MM.1S (cell line): ENCODE measurements at regions not wholly inside any gene's neighbourhood (a gene's known extent, or its start where the extent isn't known, plus 50 kb on each side); places are given as distances from the start of the nearest gene placed in this dataset.

ENCODE experiments used
- CTCF ChIP-seq: fragments of 300-600 bp; sonication (generic); IDR thresholded peaks from 2 replicates; pipeline ENCODE4 v1.5.1; 2016; ENCODE audit warnings: antibody characterized with exemption, low read length, mixed read lengths
- EZH2phosphoT487 ChIP-seq: fragments of 300-600 bp; sonication (generic); IDR thresholded peaks from 2 replicates; pipeline ENCODE4 v1.6.1; 2018; ENCODE audit warnings: antibody characterized with exemption, low read length

- TF ChIP-seq CTCF (no peak), EZH2phosphoT487 (no peak)
Measured at GRCh38 chr11:36736103-36736502, 138.1 kb upstream of the RAG2 start.
